Smooth muscle cell (in vitro differentiated cells): ENCODE measurements at regions not wholly inside any gene's neighbourhood (a gene's known extent, or its start where the extent isn't known, plus 50 kb on each side); places are given as distances from the start of the nearest gene placed in this dataset.

ENCODE experiments used
- DNase-seq: peaks from one replicate; lab custom pipeline; 2025; ENCODE audit not compliant: unreplicated experiment; lab: John Stamatoyannopoulos, UW
- H2AFZ ChIP-seq: fragments of 200-600 bp; sonication (generic); 2 replicates; pipeline ENCODE4 v1.6.0; 2016; ENCODE audit warnings: antibody characterized with exemption, low read depth, mild to moderate bottlenecking
- H3F3A ChIP-seq: fragments of 200-600 bp; sonication (generic); 2 replicates; pipeline ENCODE4 v1.6.0; 2017; ENCODE audit warnings: antibody characterized with exemption, low read depth
- H3K27ac ChIP-seq: fragments of 200-600 bp; sonication (generic); 2 replicates; pipeline ENCODE4 v1.5.1; 2016; ENCODE audit warnings: low read depth, mild to moderate bottlenecking
- H3K27me3 ChIP-seq: fragments of 200-600 bp; sonication (generic); 2 replicates; pipeline ENCODE4 v1.6.1; 2016; ENCODE audit warnings: low read depth, mild to moderate bottlenecking
- H3K36me3 ChIP-seq: fragments of 200-600 bp; sonication (generic); 2 replicates; pipeline ENCODE4 v1.5.1; 2016; ENCODE audit warnings: low read depth
- H3K4me1 ChIP-seq: fragments of 200-600 bp; sonication (generic); 2 replicates; pipeline ENCODE4 v1.5.1; 2016; ENCODE audit warnings: low read depth
- H3K4me2 ChIP-seq: fragments of 200-600 bp; sonication (generic); 2 replicates; pipeline ENCODE4 v1.6.0; 2016; ENCODE audit warnings: mild to moderate bottlenecking
- H3K4me3 ChIP-seq: fragments of 200-600 bp; sonication (generic); 2 replicates; pipeline ENCODE4 v1.5.1; 2016; ENCODE audit warnings: mild to moderate bottlenecking
- H3K79me2 ChIP-seq: fragments of 200-600 bp; sonication (generic); 2 replicates; pipeline ENCODE4 v1.6.0; 2016; ENCODE audit warnings: low read depth, mild to moderate bottlenecking
- H3K9ac ChIP-seq: fragments of 200-600 bp; sonication (generic); 2 replicates; pipeline ENCODE4 v1.6.0; 2016; ENCODE audit warnings: low read depth
- H3K9me3 ChIP-seq: fragments of 200-600 bp; sonication (generic); replicated peaks from 2 replicates; pipeline ENCODE4 v1.5.1; 2016; ENCODE audit warnings: low read depth
- H4K20me1 ChIP-seq: fragments of 200-600 bp; sonication (generic); 2 replicates; pipeline ENCODE4 v1.6.0; 2016; ENCODE audit warnings: low read depth
- WGBS: methylation state at CpG from one replicate; pipeline ENCODE4 v1.1.7; 2016; ENCODE audit warnings: low lambda C conversion rate; 5-methylcytosine and 5-hydroxymethylcytosine counted together
- TF ChIP-seq, protein P1 (sequence below): fragments of 200-600 bp; sonication (generic); IDR thresholded peaks from 2 replicates; pipeline ENCODE4 v1.5.1; 2017; ENCODE audit warnings: borderline replicate concordance, mild to moderate bottlenecking, antibody characterized with exemption; ENCODE audit not compliant: insufficient read depth, poor library complexity, severe bottlenecking

- peaks cover 1% of the 10 kb centered on the region for H3F3A ChIP-seq
These were observed 86.1 kb upstream of the CEP78 start for GRCh38 chr9:78149702-78150291.

GRCh38 chr9:78146241-78146640 lies 89.6 kb upstream of the CEP78 start:
- H3K4me3 ChIP-seq, result no peak overlapping the region
- TF ChIP-seq, protein P1, sequence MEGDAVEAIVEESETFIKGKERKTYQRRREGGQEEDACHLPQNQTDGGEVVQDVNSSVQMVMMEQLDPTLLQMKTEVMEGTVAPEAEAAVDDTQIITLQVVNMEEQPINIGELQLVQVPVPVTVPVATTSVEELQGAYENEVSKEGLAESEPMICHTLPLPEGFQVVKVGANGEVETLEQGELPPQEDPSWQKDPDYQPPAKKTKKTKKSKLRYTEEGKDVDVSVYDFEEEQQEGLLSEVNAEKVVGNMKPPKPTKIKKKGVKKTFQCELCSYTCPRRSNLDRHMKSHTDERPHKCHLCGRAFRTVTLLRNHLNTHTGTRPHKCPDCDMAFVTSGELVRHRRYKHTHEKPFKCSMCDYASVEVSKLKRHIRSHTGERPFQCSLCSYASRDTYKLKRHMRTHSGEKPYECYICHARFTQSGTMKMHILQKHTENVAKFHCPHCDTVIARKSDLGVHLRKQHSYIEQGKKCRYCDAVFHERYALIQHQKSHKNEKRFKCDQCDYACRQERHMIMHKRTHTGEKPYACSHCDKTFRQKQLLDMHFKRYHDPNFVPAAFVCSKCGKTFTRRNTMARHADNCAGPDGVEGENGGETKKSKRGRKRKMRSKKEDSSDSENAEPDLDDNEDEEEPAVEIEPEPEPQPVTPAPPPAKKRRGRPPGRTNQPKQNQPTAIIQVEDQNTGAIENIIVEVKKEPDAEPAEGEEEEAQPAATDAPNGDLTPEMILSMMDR, result no peak

More at GRCh38 chr9:78149702-78150291, 86.1 kb upstream of the CEP78 start:
- DNase-seq, result no peak
- Histone ChIP-seq H3K36me3 (no peaks in the 10 kb centered on the region), H3K4me1 (no peaks in the 10 kb centered on the region), H2AFZ (no peak overlapping the region), H3K4me3 (no peak overlapping the region), H3K27ac (no peak overlapping the region), H3K9me3 (no peaks in the 10 kb centered on the region), H4K20me1 (no peaks in the 10 kb centered on the region), H3K9ac (no peak overlapping the region), H3K79me2 (no peaks in the 10 kb centered on the region), H3K27me3 (no peaks in the 10 kb centered on the region), H3K4me2 (no peak overlapping the region)
- TF ChIP-seq, protein P1, result no peak
- 91% methylated on average over 9 of the region's 9 CpGs for WGBS

DNA sequence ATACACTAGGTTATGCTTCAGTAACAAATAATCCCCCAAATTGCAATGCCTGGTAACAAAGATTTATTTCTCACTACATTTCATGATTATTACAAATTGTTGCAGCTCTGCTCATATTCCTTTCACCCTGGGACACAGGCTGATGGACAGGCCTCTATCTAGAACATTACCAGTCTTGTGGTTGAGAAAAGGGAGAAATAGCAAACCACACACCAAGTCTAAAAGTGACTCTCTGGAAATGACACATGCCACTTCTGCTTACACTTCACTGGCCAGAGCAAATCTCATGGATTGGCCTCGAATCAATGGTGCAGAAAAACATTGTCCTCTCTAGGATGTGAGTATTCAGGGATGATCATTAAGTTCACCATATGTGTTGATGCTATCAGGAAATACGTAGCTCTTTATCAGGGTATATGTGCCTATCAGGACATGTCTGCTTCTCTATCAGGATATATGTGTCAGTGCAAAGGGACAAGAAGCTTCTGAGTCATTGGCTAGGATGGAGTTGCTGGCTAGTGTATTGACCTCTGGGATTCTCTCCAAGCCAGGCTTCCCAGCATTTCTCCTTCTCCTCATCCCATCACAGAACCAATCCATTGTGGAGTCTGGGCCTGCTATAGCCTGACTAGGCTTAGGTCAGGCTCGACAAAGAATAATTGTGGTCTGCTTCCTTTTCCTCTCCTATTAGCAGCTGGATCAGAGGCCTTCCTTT lies 91.1 kb upstream of the CEP78 start:
- H3K4me3 ChIP-seq, result no peak overlapping the region
- no peaks in the 10 kb centered on the region for H3K27me3 ChIP-seq
- H3K4me1 ChIP-seq, result peaks cover 13% of the 10 kb centered on the region
- TF ChIP-seq, protein P1, result no peak
- H3K36me3 ChIP-seq, result no peaks in the 10 kb centered on the region
- 53% methylated on average over 3 of the region's 3 CpGs for WGBS
- no peak overlapping the region for H3K27ac ChIP-seq
- H4K20me1 ChIP-seq, result no peaks in the 10 kb centered on the region
- H2AFZ ChIP-seq, result no peak overlapping the region
- peaks cover 16% of the 10 kb centered on the region for H3F3A ChIP-seq
- peaks cover 4% of the 10 kb centered on the region for H3K9me3 ChIP-seq
- no peak for DNase-seq
- no peak overlapping the region for H3K9ac ChIP-seq
- no peaks in the 10 kb centered on the region for H3K79me2 ChIP-seq
- H3K4me2 ChIP-seq, result no peak overlapping the region

More at GRCh38 chr9:78146241-78146640, 89.6 kb upstream of the CEP78 start:
- Histone ChIP-seq H3K79me2 (no peaks in the 10 kb centered on the region), H3K9ac (no peak overlapping the region), H3K27me3 (no peaks in the 10 kb centered on the region), H2AFZ (no peak overlapping the region), H3K4me1 (peaks cover 13% of the 10 kb centered on the region), H3K4me2 (no peak overlapping the region), H3K9me3 (peaks cover 4% of the 10 kb centered on the region), H3K36me3 (no peaks in the 10 kb centered on the region), H3F3A (peaks cover 16% of the 10 kb centered on the region), H3K27ac (no peak overlapping the region), H4K20me1 (no peaks in the 10 kb centered on the region)
- no peak for DNase-seq

GRCh38 chr9:78144008-78144381 lies 91.9 kb upstream of the CEP78 start:
- WGBS, result 97% methylated on average over 1 of the region's 1 CpG

More at GRCh38 chr9:78144008-78144381, 91.9 kb upstream of the CEP78 start:
- Histone ChIP-seq H3K27ac (no peak overlapping the region), H3K9ac (no peak overlapping the region), H3K4me1 (peaks cover 13% of the 10 kb centered on the region), H3K27me3 (no peaks in the 10 kb centered on the region), H4K20me1 (no peaks in the 10 kb centered on the region), H3K4me3 (no peak overlapping the region), H2AFZ (no peak overlapping the region), H3K36me3 (no peaks in the 10 kb centered on the region), H3K79me2 (no peaks in the 10 kb centered on the region), H3F3A (peaks cover 16% of the 10 kb centered on the region), H3K9me3 (peaks cover 4% of the 10 kb centered on the region), H3K4me2 (no peak overlapping the region)
- no peak for DNase-seq
- TF ChIP-seq, protein P1, result no peak
